ENCODE measurements at regions not wholly inside any gene's neighbourhood (a gene's known extent, or its start where the extent isn't known, plus 50 kb on each side); places are given as distances from the start of the nearest gene placed in this dataset.

- H3K4me1 ChIP-seq = no peaks in the 10 kb centered on the region
- no peaks in the 10 kb centered on the region for H3K36me3 ChIP-seq
- DNase-seq = no peak
- H3K4me3 ChIP-seq = no peak overlapping the region
- H3K9me3 ChIP-seq = no peaks in the 10 kb centered on the region
- no peak overlapping the region for H3K27ac ChIP-seq
- no peak for TF ChIP-seq CTCF (IDR thresholded peaks at IDR 0.05)
- TF ChIP-seq POLR2A (IDR thresholded peaks at IDR 0.05) = no peak
- no peaks in the 10 kb centered on the region for H3K27me3 ChIP-seq
Measured at GRCh38 chr12:24731596-24731995, 217.3 kb downstream of the BCAT1 start.

GRCh38 chr12:24730489-24730896 lies 218.4 kb downstream of the BCAT1 start:
- TF ChIP-seq POLR2A (IDR thresholded peaks at IDR 0.05) (no peak), CTCF (IDR thresholded peaks at IDR 0.05) (no peak)
- Histone ChIP-seq H3K27me3 (no peaks in the 10 kb centered on the region), H3K27ac (no peak overlapping the region), H3K36me3 (no peaks in the 10 kb centered on the region), H3K4me3 (no peak overlapping the region), H3K4me1 (no peaks in the 10 kb centered on the region), H3K9me3 (no peaks in the 10 kb centered on the region)
- no peak for DNase-seq

- no peak overlapping the region for H3K27ac ChIP-seq
- DNase-seq = no peak
- H3K4me1 ChIP-seq = no peaks in the 10 kb centered on the region
- no peaks in the 10 kb centered on the region for H3K36me3 ChIP-seq
- no peak for TF ChIP-seq POLR2A (IDR thresholded peaks at IDR 0.05)
- TF ChIP-seq CTCF (IDR thresholded peaks at IDR 0.05) = no peak
- no peak overlapping the region for H3K4me3 ChIP-seq
- H3K27me3 ChIP-seq = no peaks in the 10 kb centered on the region
- H3K9me3 ChIP-seq = no peaks in the 10 kb centered on the region
Measured at GRCh38 chr12:24728826-24729225, 220.1 kb downstream of the BCAT1 start.

- no peak for DNase-seq
- H3K4me3 ChIP-seq = no peak overlapping the region
- H3K9me3 ChIP-seq = no peaks in the 10 kb centered on the region
- H3K36me3 ChIP-seq = no peaks in the 10 kb centered on the region
- H3K4me1 ChIP-seq = no peaks in the 10 kb centered on the region
- TF ChIP-seq POLR2A (IDR thresholded peaks at IDR 0.05) (no peak), CTCF (IDR thresholded peaks at IDR 0.05) (peak in 4 of 6 experiments; percentile 17 to 37 (median 30))
- H3K27ac ChIP-seq = no peak overlapping the region
- no peaks in the 10 kb centered on the region for H3K27me3 ChIP-seq
Measured at GRCh38 chr12:24728366-24728765, 220.5 kb downstream of the BCAT1 start.

GRCh38 chr12:24725616-24726015 lies 223.3 kb downstream of the BCAT1 start:
- Histone ChIP-seq H3K4me3 (no peak overlapping the region), H3K9me3 (no peaks in the 10 kb centered on the region), H3K36me3 (no peaks in the 10 kb centered on the region), H3K4me1 (no peaks in the 10 kb centered on the region), H3K27ac (no peak overlapping the region), H3K27me3 (no peaks in the 10 kb centered on the region)
- no peak for TF ChIP-seq POLR2A (IDR thresholded peaks at IDR 0.05)
- no peak for TF ChIP-seq CTCF (IDR thresholded peaks at IDR 0.05)
- DNase-seq = no peak

- no peak overlapping the region for H3K4me3 ChIP-seq
- no peak for DNase-seq
- H3K27ac ChIP-seq = no peak overlapping the region
- H3K36me3 ChIP-seq = no peaks in the 10 kb centered on the region
- H3K9me3 ChIP-seq = no peaks in the 10 kb centered on the region
- no peak for TF ChIP-seq POLR2A (IDR thresholded peaks at IDR 0.05)
- TF ChIP-seq CTCF (IDR thresholded peaks at IDR 0.05) = no peak
- H3K4me1 ChIP-seq = no peaks in the 10 kb centered on the region
- H3K27me3 ChIP-seq = no peaks in the 10 kb centered on the region
Measured at GRCh38 chr12:24724814-24725213, 224.1 kb downstream of the BCAT1 start.
